Left lung (tissue), 4 donors: ENCODE measurements at regions not wholly inside any gene's neighbourhood (a gene's known extent, or its start where the extent isn't known, plus 50 kb on each side); places are given as distances from the start of the nearest gene placed in this dataset.

Experiments used
- ATAC-seq: fragments of 200-7000 bp; cut with Tn5 transposase; one replicate; pipeline ENCODE4 v1.9.1; 2020; ENCODE audit warnings: moderate library complexity
- DNase-seq, 4 donors: peaks; one replicate each; pipeline ENCODE4 v3.0.0-alpha.2; 2013 to 2020
- H3K27ac ChIP-seq, 2 donors: fragments of 200-600 bp; sonication (generic) in 1 of 2; one replicate each; pipeline versions ENCODE4 v1.5.0 to v1.8.0; 2020 to 2021
- H3K27me3 ChIP-seq, 2 donors: fragments of 200-600 bp; sonication (generic) in 1 of 2; one replicate each; pipeline versions ENCODE4 v1.5.0 to v1.8.0; 2020 to 2021
- H3K36me3 ChIP-seq, 2 donors: fragments of 200-600 bp; sonication (generic) in 1 of 2; one replicate each; pipeline versions ENCODE4 v1.5.0 to v1.8.0; 2020 to 2021
- H3K4me1 ChIP-seq, 2 donors: fragments of 200-600 bp; one replicate each; pipeline ENCODE4 v1.8.0; 2021
- H3K4me3 ChIP-seq, 2 donors: fragments of 200-600 bp; sonication (generic) in 1 of 2; one replicate each; pipeline versions ENCODE4 v1.5.0 to v1.8.0; 2020 to 2021; ENCODE audit warnings: mild to moderate bottlenecking in 1 of 2
- H3K9me3 ChIP-seq, 2 donors: fragments of 200-600 bp; sonication (generic) in 1 of 2; one replicate each; pipeline versions ENCODE4 v1.5.0 to v1.8.0; 2020 to 2021
- intact Hi-C, 2 donors: fragments of 100-400 bp; cut with DNase I; formaldehyde crosslinking; loops; one replicate each; pipeline versions ENCODE4 v1.11.2 to v1.14.2; 2022
- TF ChIP-seq, protein P1 (sequence below), 2 donors: fragments of 200-600 bp; sonication (generic) in 1 of 2; IDR thresholded peaks; one replicate each; pipeline versions ENCODE4 v1.5.0 to v1.8.0; 2021; ENCODE audit warnings: antibody characterized with exemption in 2 of 2
- donor health status: DM: no; HTN: yes; CAD: no.
- donor health status: DM: no; HTN: no; CAD: no.

DNA sequence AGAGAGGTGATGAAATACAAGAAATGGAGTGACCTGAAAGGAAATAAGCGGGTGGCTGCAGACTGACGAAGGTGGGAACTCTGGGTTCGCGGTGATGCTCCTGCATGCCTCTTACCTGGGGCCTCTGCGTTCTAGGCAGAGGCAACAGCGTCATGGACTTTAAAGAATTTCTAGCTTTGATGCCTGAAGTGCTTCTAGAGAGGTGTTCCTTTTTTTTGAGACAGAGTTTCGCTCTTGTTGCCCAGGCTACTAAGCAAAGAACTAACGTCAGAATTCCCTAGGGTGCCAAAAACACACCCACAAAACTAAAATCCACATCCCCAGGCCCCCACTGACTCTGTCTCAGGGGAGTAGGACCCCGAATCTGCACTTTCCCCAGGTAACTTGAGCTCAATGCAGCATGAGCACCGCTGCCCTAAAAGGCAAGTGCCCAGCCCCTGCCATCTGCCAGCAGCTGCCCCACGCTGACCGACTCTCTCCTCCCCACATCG lies 110.5 kb upstream of the ID2 start:
- ATAC-seq = no peak

DNA sequence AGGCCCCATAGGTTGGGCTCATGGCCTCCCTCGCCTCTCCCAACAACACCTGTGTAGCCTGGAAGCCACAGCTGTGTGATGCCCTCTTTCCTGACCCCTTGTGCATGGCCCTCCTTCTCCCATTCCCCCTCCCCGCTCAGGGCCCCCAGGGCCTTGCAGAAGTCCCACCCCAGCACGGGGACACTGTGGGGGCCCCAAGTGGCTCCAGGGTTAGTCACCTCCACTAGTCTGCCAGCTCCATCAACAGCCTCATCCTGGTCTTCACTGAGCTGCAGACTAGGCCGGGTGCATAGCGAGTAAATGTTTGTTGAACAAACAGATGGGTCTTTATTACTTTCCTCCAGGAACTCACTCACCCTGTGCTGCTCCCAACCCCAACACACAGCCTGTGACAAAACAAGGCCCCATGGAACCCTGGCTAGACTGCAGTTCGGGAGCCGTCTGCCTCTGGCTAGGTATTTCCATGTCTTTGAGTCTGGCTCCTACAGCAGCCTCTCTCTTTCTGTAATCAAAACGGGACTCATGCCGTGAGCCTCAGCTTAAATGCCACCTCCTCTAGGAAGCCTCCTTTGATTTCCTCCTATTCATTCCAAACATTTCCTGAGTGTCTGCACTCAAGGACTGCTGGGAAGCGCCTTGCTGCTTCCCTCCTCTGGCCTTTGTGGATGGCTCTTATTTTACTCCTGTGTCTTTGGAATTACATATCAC lies 109.9 kb upstream of the ID2 start:
- DNase-seq = no peak
- TF ChIP-seq, protein P1, sequence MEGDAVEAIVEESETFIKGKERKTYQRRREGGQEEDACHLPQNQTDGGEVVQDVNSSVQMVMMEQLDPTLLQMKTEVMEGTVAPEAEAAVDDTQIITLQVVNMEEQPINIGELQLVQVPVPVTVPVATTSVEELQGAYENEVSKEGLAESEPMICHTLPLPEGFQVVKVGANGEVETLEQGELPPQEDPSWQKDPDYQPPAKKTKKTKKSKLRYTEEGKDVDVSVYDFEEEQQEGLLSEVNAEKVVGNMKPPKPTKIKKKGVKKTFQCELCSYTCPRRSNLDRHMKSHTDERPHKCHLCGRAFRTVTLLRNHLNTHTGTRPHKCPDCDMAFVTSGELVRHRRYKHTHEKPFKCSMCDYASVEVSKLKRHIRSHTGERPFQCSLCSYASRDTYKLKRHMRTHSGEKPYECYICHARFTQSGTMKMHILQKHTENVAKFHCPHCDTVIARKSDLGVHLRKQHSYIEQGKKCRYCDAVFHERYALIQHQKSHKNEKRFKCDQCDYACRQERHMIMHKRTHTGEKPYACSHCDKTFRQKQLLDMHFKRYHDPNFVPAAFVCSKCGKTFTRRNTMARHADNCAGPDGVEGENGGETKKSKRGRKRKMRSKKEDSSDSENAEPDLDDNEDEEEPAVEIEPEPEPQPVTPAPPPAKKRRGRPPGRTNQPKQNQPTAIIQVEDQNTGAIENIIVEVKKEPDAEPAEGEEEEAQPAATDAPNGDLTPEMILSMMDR (IDR thresholded peaks at IDR 0.05) = no peak

More for the DNA sequence above, 110.5 kb upstream of the ID2 start:
- peaks cover 12 to 20% of the 10 kb centered on the region in 2 donors for H3K4me1 ChIP-seq
- no peaks in the 10 kb centered on the region for H3K36me3 ChIP-seq
- TF ChIP-seq, protein P1 (IDR thresholded peaks at IDR 0.05) = no peak
- no peaks in the 10 kb centered on the region for H3K27me3 ChIP-seq
- no peak overlapping the region for H3K27ac ChIP-seq
- no peaks in the 10 kb centered on the region for H3K9me3 ChIP-seq
- DNase-seq = peak in 1 of 4 donors; percentile 65
- no peak overlapping the region for H3K4me3 ChIP-seq
- intact Hi-C loops = no loop called here

DNA sequence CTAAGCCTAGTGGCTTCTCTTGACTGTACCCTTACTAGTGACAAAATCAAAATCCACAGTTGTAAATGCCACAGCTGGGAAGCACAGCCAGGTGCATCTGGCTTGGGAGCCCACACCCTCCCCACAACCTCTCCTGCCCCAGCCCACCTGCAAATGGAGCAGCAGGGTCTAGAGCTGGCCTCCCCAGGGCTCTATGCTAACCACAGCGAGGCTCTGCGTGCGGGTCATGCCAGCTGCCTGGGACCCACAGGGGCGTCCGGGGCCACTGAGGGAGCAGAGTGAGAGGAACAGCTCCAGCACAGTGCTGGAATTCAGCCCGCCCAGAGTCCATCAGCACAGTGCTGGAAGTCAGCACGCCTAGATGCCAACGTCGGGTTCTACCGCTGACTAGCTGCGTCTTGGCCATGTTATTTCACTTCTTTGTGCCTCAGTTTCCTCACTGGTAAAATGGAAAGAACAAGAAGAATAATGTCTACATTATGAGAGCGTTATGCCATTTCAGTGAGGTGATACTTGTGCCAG lies 109.1 kb upstream of the ID2 start:
- H3K4me1 ChIP-seq = peaks cover 12 to 31% of the 10 kb centered on the region in 2 donors
- intact Hi-C loops = no loop called here
- H3K4me3 ChIP-seq = no peak overlapping the region
- ATAC-seq (no peak), DNase-seq (no peak)
- H3K27ac ChIP-seq = no peak overlapping the region
- TF ChIP-seq, protein P1 (IDR thresholded peaks at IDR 0.05) = no peak
- no peaks in the 10 kb centered on the region for H3K9me3 ChIP-seq
- H3K27me3 ChIP-seq = no peaks in the 10 kb centered on the region
- no peaks in the 10 kb centered on the region for H3K36me3 ChIP-seq

More for the DNA sequence above, 109.9 kb upstream of the ID2 start:
- no peak overlapping the region for H3K27ac ChIP-seq
- H3K36me3 ChIP-seq = no peaks in the 10 kb centered on the region
- peaks cover 12 to 26% of the 10 kb centered on the region in 2 donors for H3K4me1 ChIP-seq
- H3K4me3 ChIP-seq = no peak overlapping the region
- no peaks in the 10 kb centered on the region for H3K9me3 ChIP-seq
- intact Hi-C loops = no loop called here
- no peak for ATAC-seq
- H3K27me3 ChIP-seq = no peaks in the 10 kb centered on the region

DNA sequence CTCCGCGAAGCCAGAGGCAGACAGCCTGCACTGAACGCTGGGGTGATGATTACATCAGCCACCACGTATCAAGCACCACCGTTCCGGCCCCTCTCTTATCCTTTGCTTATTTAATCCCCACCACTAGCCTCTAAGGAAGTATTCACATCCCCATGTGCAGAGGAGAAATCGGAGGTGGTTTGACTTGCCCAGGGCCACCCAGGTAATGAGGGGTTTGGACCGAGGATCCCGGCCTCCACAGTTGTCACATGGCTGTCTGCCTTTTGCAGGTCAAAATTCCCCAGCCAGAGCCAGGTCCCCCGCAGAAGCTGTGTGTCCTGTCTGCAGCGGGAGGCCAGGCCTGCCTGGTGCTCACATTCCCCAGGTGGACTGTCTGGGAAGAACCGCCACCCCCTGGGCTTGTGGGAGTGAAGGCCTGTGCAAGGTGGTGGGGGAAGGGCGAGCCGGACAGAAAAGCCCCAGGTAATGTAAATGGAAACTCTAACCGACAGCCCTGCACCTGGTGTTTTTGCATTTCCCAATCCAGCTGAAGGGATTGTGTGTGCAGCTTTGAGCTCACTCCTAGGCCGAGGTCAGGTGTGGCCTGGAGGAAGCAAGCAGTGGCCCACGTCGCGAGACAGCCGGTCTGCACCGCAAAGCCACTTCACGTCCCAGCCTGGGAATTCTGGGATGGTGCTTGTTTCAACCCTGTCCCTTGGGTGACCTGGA lies 108.5 kb upstream of the ID2 start:
- TF ChIP-seq, protein P1 (IDR thresholded peaks at IDR 0.05) = no peak
- H3K36me3 ChIP-seq = no peaks in the 10 kb centered on the region
- H3K4me3 ChIP-seq = no peak overlapping the region
- H3K27ac ChIP-seq = no peak overlapping the region
- ATAC-seq (no peak), DNase-seq (no peak)
- intact Hi-C loops = no loop called here
- H3K4me1 ChIP-seq = peaks cover 12 to 31% of the 10 kb centered on the region in 2 donors
- H3K27me3 ChIP-seq = no peaks in the 10 kb centered on the region
- H3K9me3 ChIP-seq = no peaks in the 10 kb centered on the region

DNA sequence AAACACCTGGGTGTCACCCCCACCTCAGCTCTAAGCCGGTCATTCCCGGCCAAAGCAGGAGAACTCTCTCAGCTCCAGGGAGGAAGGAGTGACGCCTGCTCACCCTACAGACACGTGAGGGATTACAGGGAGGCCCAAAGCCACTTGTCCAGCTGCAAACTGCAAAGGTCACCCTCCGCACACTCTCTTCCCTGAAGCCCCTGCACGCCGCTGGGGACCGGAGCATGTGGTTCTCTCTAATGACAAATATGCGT lies 108.0 kb upstream of the ID2 start:
- Histone ChIP-seq H3K4me1 (peaks cover 12 to 31% of the 10 kb centered on the region in 2 donors), H3K9me3 (no peaks in the 10 kb centered on the region), H3K4me3 (no peak overlapping the region), H3K27ac (no peak overlapping the region), H3K36me3 (no peaks in the 10 kb centered on the region), H3K27me3 (no peaks in the 10 kb centered on the region)
- ATAC-seq (no peak), DNase-seq (no peak)
- TF ChIP-seq, protein P1 (IDR thresholded peaks at IDR 0.05) = no peak
- intact Hi-C loops = no loop called here
